ENCODE measurements at regions not wholly inside any gene's neighbourhood (a gene's known extent, or its start where the extent isn't known, plus 50 kb on each side); places are given as distances from the start of the nearest gene placed in this dataset.

DNA sequence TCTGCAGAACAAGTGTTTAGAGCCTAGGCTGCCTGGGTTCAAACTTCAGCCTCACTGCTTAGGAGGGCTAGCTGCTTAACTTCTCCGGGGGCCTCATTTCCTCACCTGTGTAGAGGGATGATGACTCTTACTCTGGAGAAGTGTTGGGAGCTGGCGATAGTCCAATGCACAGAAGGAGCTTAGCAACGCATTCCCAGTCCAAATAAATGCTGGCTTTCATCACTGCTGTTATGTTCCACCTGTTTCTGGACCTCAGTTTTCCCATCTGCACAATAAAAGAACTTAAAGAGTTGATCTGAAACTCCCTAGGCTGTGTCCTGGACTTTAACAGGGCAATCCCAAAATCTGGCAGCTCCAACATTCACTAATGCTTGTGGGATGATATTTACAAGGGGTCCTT, 337.8 kb downstream of the MIAT start:
- TF ChIP-seq, protein P1, sequence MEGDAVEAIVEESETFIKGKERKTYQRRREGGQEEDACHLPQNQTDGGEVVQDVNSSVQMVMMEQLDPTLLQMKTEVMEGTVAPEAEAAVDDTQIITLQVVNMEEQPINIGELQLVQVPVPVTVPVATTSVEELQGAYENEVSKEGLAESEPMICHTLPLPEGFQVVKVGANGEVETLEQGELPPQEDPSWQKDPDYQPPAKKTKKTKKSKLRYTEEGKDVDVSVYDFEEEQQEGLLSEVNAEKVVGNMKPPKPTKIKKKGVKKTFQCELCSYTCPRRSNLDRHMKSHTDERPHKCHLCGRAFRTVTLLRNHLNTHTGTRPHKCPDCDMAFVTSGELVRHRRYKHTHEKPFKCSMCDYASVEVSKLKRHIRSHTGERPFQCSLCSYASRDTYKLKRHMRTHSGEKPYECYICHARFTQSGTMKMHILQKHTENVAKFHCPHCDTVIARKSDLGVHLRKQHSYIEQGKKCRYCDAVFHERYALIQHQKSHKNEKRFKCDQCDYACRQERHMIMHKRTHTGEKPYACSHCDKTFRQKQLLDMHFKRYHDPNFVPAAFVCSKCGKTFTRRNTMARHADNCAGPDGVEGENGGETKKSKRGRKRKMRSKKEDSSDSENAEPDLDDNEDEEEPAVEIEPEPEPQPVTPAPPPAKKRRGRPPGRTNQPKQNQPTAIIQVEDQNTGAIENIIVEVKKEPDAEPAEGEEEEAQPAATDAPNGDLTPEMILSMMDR (IDR thresholded peaks at IDR 0.05; ENCODE audit: borderline replicate concordance) = no peak
- intact Hi-C loops (cut with micrococcal nuclease) = no loop called here
- Histone ChIP-seq H3K36me3 (no peaks in the 10 kb centered on the region), H3K4me3 (no peak overlapping the region), H3K27me3 (ENCODE audit: low read depth) (peaks cover 31% of the 10 kb centered on the region), H3K27ac (replicated peaks) (no peak overlapping the region), H3K9me3 (replicated peaks) (no peaks in the 10 kb centered on the region), H3K4me1 (no peaks in the 10 kb centered on the region)
- no peak for DNase-seq

GRCh38 chr22:26996154-26996553, 338.8 kb downstream of the MIAT start:
- H3K27me3 ChIP-seq (ENCODE audit: low read depth) = peaks cover 31% of the 10 kb centered on the region
- no peak overlapping the region for H3K27ac ChIP-seq (replicated peaks)
- no peaks in the 10 kb centered on the region for H3K36me3 ChIP-seq
- DNase-seq = no peak
- intact Hi-C loops (cut with micrococcal nuclease) = no loop called here
- no peaks in the 10 kb centered on the region for H3K4me1 ChIP-seq
- H3K4me3 ChIP-seq = no peak overlapping the region
- TF ChIP-seq, protein P1 (IDR thresholded peaks at IDR 0.05; ENCODE audit: borderline replicate concordance) = no peak
- no peaks in the 10 kb centered on the region for H3K9me3 ChIP-seq (replicated peaks)

GRCh38 chr22:26998129-26998528, 340.7 kb downstream of the MIAT start:
- Histone ChIP-seq H3K27ac (replicated peaks) (no peak overlapping the region), H3K36me3 (no peaks in the 10 kb centered on the region), H3K27me3 (ENCODE audit: low read depth) (peaks cover 46% of the 10 kb centered on the region), H3K9me3 (replicated peaks) (no peaks in the 10 kb centered on the region), H3K4me3 (no peak overlapping the region), H3K4me1 (no peaks in the 10 kb centered on the region)
- intact Hi-C loops (cut with micrococcal nuclease) = no loop called here
- no peak for DNase-seq
- TF ChIP-seq, protein P1 (IDR thresholded peaks at IDR 0.05; ENCODE audit: borderline replicate concordance) = no peak

DNA sequence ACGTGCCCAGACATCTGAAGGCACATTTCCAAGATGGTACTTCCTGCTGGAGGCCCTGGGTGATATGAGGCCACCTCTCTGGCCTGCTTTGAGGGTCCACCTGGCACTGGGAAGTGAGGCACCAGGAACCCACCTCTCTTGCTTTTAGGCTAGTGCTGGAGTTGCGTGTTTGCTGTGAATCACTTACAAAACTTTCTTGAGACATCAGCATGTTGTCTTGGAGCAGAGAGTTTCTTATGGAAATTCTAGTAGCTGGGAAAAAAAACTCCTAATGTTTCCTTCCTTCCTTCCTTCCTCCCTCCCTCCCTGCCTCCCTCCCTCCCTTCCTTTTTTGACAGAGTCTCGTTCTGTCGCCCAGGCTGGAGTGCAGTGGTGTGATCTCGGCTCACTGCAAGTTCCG, 341.3 kb downstream of the MIAT start:
- Histone ChIP-seq H3K27ac (replicated peaks) (no peak overlapping the region), H3K9me3 (replicated peaks) (no peaks in the 10 kb centered on the region), H3K36me3 (no peaks in the 10 kb centered on the region), H3K4me3 (no peak overlapping the region), H3K4me1 (no peaks in the 10 kb centered on the region), H3K27me3 (ENCODE audit: low read depth) (peaks cover 51% of the 10 kb centered on the region)
- intact Hi-C loops (cut with micrococcal nuclease) = no loop called here
- TF ChIP-seq, protein P1 (IDR thresholded peaks at IDR 0.05; ENCODE audit: borderline replicate concordance) = no peak
- no peak for DNase-seq

DNA sequence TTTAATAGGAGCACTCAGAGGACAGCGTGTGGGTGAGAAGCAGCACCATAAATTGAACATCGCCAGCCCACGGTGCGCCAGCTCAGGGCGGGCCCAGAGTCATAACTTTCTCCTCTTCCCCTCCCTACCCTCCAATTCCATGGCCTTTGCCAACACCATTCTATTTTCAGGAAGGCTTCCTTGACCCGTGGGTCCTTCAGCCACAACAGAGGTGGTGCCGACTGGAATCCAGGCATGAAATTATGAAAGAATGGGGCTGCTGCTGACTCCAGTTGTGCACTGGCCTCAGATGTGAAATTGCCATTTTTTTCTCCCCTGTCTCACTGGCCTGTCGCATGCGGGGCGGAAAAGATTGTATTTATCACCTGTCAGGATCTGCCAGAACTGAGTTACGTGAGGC, 345.9 kb downstream of the MIAT start:
- no peaks in the 10 kb centered on the region for H3K4me1 ChIP-seq
- H3K4me3 ChIP-seq = no peak overlapping the region

More for the DNA sequence above, 345.9 kb downstream of the MIAT start:
- Histone ChIP-seq H3K27me3 (ENCODE audit: low read depth) (peaks cover 62% of the 10 kb centered on the region), H3K9me3 (replicated peaks) (no peaks in the 10 kb centered on the region), H3K27ac (replicated peaks) (no peak overlapping the region), H3K36me3 (no peaks in the 10 kb centered on the region)
- TF ChIP-seq, protein P1 (IDR thresholded peaks at IDR 0.05; ENCODE audit: borderline replicate concordance) = no peak
- DNase-seq = no peak
- intact Hi-C loops (cut with micrococcal nuclease) = no loop called here

Measured in left ventricle myocardium inferior (tissue), 1 donor.